Loucy (cell line): ENCODE measurements at regions not wholly inside any gene's neighbourhood (a gene's known extent, or its start where the extent isn't known, plus 50 kb on each side); places are given as distances from the start of the nearest gene placed in this dataset.
"Not testable (repeated sequence)": the region's sequence is repeated elsewhere in the genome, so short reads cannot be mapped to it uniquely, and the experiment has no call there.

Experiments
- H2AFZ ChIP-seq: fragments of 200-600 bp; sonication (generic); 2 replicates; pipeline ENCODE4 v1.6.0; 2016; ENCODE audit warnings: antibody characterized with exemption, mild to moderate bottlenecking, low read length, moderate library complexity
- H3F3A ChIP-seq: fragments of 200-600 bp; 2 replicates; pipeline ENCODE4 v1.6.0; 2016; ENCODE audit warnings: antibody characterized with exemption, low read depth, mild to moderate bottlenecking
- H3K27me3 ChIP-seq: fragments of 200-600 bp; sonication (generic); 2 replicates; pipeline ENCODE4 v1.6.1; 2014; ENCODE audit warnings: low read length, mild to moderate bottlenecking; ENCODE audit not compliant: insufficient read depth, poor library complexity, severe bottlenecking
- H3K36me3 ChIP-seq: fragments of 200-600 bp; sonication (generic); 2 replicates; pipeline ENCODE4 v1.6.1; 2016; ENCODE audit warnings: low read length; ENCODE audit not compliant: insufficient read depth
- H3K4me1 ChIP-seq: fragments of 200-600 bp; sonication (generic); 2 replicates; pipeline ENCODE4 v1.5.1; 2014; ENCODE audit warnings: low read length, mild to moderate bottlenecking; ENCODE audit not compliant: insufficient read depth, poor library complexity, severe bottlenecking
- H3K4me2 ChIP-seq: fragments of 200-600 bp; sonication (generic); 2 replicates; pipeline ENCODE4 v1.6.0; 2014; ENCODE audit warnings: antibody characterized with exemption, low read length, low read depth, mild to moderate bottlenecking; ENCODE audit not compliant: poor library complexity, severe bottlenecking
- H3K4me3 ChIP-seq: fragments of 200-600 bp; sonication (generic); 2 replicates; pipeline ENCODE4 v1.5.1; 2014; ENCODE audit warnings: low read length, mild to moderate bottlenecking, mixed read lengths; ENCODE audit not compliant: poor library complexity, severe bottlenecking
- H3K79me2 ChIP-seq: fragments of 200-600 bp; sonication (generic); 2 replicates; pipeline ENCODE4 v1.6.1; 2014; ENCODE audit warnings: low read length; ENCODE audit not compliant: insufficient read depth
- H3K9ac ChIP-seq: fragments of 200-600 bp; sonication (generic); 2 replicates; pipeline ENCODE4 v1.6.0; 2014; ENCODE audit warnings: mild to moderate bottlenecking, low read depth, low read length, moderate library complexity; ENCODE audit not compliant: poor library complexity, severe bottlenecking
- H3K9me2 ChIP-seq: fragments of 200-600 bp; sonication (generic); replicated peaks from 2 replicates; pipeline ENCODE4 v1.6.1; 2016; ENCODE audit warnings: low read depth, low read length, mixed read lengths
- H3K9me3 ChIP-seq: fragments of 200-600 bp; sonication (generic); 2 replicates; pipeline ENCODE4 v1.6.1; 2014; ENCODE audit warnings: mild to moderate bottlenecking, antibody characterized with exemption, low read length, low read depth; ENCODE audit not compliant: insufficient read depth
- H4K20me1 ChIP-seq: fragments of 200-600 bp; sonication (generic); 2 replicates; pipeline ENCODE4 v1.6.0; 2014; ENCODE audit warnings: antibody characterized with exemption, low read length, mild to moderate bottlenecking; ENCODE audit not compliant: insufficient read depth, poor library complexity, severe bottlenecking
- EZH2phosphoT487 ChIP-seq: fragments of 200-600 bp; IDR thresholded peaks from 2 replicates; pipeline ENCODE4 v1.6.1; 2018; ENCODE audit warnings: antibody characterized with exemption, mild to moderate bottlenecking, moderate library complexity, borderline replicate concordance
- TF ChIP-seq, protein P1 (sequence below): fragments of 200-600 bp; sonication (generic); conservative IDR thresholded peaks from 2 replicates; pipeline ENCODE4 v1.5.1; 2014; ENCODE audit warnings: mild to moderate bottlenecking, antibody characterized with exemption, low read length

DNA sequence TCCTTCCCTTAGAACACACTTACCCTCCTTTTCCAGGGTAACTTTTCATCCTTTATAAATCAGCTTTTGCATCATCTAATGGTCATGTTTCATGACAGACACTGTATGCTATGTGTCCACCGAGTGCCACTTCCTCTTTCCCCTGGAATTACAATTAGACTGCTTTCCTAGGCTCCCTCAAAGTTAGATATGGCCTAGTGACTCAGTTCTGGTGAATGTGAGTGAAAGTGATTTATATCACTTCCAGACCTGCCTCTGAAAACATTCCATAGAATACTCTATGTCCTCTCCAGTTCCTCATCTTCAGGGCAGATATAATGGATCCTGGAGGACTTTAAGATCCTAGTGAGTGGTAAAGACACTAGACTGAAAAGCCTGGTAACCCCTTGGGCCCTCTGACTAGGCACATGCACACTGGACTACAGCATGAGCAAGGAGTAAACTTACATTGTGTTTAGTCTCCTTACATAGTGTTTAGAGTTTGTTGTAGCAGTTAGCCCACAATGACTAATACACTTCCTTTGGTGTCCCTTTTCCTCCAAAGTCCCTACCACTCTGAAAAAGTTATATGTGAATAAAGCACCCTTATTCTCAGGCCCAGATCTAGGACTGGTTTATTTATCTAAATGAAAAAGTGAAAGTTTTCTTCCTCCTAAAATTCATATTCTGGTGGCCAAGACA lies 59.3 kb downstream of the GPR88 start:
- peak overlapping the region; percentile 47 for H2AFZ ChIP-seq
- no peaks in the 10 kb centered on the region for H3K79me2 ChIP-seq
- peak overlapping the region; percentile 44 for H3K9ac ChIP-seq
- peaks cover 3% of the 10 kb centered on the region; the same call in 1 of the 2 replicates for H3K9me3 ChIP-seq
- H3F3A ChIP-seq, result peaks cover 7% of the 10 kb centered on the region; the same call in 1 of the 2 replicates
- TF ChIP-seq, protein P1, sequence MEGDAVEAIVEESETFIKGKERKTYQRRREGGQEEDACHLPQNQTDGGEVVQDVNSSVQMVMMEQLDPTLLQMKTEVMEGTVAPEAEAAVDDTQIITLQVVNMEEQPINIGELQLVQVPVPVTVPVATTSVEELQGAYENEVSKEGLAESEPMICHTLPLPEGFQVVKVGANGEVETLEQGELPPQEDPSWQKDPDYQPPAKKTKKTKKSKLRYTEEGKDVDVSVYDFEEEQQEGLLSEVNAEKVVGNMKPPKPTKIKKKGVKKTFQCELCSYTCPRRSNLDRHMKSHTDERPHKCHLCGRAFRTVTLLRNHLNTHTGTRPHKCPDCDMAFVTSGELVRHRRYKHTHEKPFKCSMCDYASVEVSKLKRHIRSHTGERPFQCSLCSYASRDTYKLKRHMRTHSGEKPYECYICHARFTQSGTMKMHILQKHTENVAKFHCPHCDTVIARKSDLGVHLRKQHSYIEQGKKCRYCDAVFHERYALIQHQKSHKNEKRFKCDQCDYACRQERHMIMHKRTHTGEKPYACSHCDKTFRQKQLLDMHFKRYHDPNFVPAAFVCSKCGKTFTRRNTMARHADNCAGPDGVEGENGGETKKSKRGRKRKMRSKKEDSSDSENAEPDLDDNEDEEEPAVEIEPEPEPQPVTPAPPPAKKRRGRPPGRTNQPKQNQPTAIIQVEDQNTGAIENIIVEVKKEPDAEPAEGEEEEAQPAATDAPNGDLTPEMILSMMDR, result no peak
- TF ChIP-seq EZH2phosphoT487, result no peak
- H3K36me3 ChIP-seq, result no peaks in the 10 kb centered on the region
- H4K20me1 ChIP-seq, result no peaks in the 10 kb centered on the region
- no peaks in the 10 kb centered on the region for H3K27me3 ChIP-seq
- H3K4me2 ChIP-seq, result peak overlapping the region; percentile 71
- peaks cover 18% of the 10 kb centered on the region for H3K4me1 ChIP-seq
- no peaks in the 10 kb centered on the region for H3K9me2 ChIP-seq
- H3K4me3 ChIP-seq, result peak overlapping the region; percentile 47

DNA sequence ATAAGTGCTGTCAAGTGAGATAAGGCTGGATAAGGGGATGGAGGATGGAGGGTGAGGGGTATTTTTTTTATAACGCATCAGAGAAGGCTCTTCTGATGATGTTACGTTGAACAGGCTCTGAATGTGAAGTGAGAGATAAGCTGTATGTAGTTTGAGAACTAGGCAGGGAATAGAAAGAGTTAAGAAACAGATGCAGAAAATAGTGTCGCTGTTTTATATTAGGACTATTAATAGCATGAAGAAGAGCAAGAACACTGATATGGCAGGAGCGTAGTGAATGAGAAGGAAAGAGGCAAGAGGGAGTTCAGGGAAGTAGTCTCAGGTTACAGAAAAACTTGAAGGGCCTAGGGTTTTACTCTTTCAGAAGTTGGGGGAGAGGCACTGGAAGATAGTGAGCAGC lies 59.8 kb downstream of the GPR88 start:
- TF ChIP-seq EZH2phosphoT487, result no peak
- TF ChIP-seq, protein P1, result no peak
- no peaks in the 10 kb centered on the region for H3K36me3 ChIP-seq
- no peaks in the 10 kb centered on the region for H4K20me1 ChIP-seq
- H3K9ac ChIP-seq, result peak overlapping the region; percentile 44
- H3F3A ChIP-seq, result peaks cover 7% of the 10 kb centered on the region; the same call in 1 of the 2 replicates
- peak overlapping the region; percentile 71 for H3K4me2 ChIP-seq
- no peaks in the 10 kb centered on the region for H3K79me2 ChIP-seq
- no peaks in the 10 kb centered on the region for H3K9me2 ChIP-seq
- H3K4me1 ChIP-seq, result peaks cover 18% of the 10 kb centered on the region
- 0 out of 2 replicates have a peak overlapping the region, but pooled peaks have one; percentile 47 for H2AFZ ChIP-seq
- peak overlapping the region; percentile 47 for H3K4me3 ChIP-seq
- no peaks in the 10 kb centered on the region for H3K27me3 ChIP-seq
- H3K9me3 ChIP-seq, result peaks cover 3% of the 10 kb centered on the region; the same call in 1 of the 2 replicates

DNA sequence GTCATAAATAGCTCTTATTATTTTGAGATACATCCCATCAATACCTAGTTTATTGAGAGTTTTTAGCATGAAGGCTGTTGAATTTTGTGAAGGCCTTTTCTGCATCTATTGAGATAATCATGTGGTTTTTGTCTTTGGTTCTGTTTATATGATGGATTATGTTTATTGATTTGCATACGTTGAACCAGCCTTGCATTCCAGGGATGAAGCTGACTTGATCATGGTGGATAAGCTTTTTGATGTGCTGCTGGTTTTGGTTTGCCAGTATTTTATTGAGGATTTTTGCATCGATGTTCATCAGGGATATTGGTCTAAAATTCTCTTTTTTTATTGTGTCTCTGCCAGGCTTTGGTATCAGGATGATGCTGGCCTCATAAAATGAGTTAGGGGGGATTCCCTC lies 62.4 kb downstream of the GPR88 start:
- peaks cover 18% of the 10 kb centered on the region for H3K4me1 ChIP-seq
- H3K4me2 ChIP-seq, H3K79me2 ChIP-seq, H4K20me1 ChIP-seq, H3K9me3 ChIP-seq, H3K27me3 ChIP-seq, H3K36me3 ChIP-seq, H3K9ac ChIP-seq, H3K4me3 ChIP-seq, H2AFZ ChIP-seq, H3K9me2 ChIP-seq, H3F3A ChIP-seq: not testable (repeated sequence)

DNA sequence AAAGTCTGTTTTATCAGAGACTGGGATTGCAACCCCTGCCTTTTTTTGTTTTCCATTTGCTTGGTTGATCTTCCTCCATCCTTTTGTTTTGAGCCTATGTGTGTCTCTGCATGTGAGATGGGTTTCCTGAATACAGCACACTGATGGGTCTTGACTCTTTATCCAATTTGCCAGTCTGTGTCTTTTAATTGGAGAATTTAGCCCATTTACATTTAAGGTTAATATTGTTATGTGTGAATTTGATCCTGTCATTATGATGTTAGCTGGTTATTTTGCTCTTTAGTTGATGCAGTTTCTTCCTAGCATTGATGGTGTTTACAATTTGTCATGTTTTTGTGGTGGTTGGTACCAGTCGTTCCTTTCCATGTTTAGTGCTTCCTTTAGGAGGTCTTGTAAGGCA lies 64.1 kb downstream of the GPR88 start:
- not testable (repeated sequence) for H4K20me1 ChIP-seq, H3K27me3 ChIP-seq, H2AFZ ChIP-seq, H3K79me2 ChIP-seq, H3K9me2 ChIP-seq, H3K9ac ChIP-seq, H3K9me3 ChIP-seq, H3K36me3 ChIP-seq, H3F3A ChIP-seq, H3K4me3 ChIP-seq, H3K4me2 ChIP-seq
- H3K4me1 ChIP-seq, result peaks cover 12% of the 10 kb centered on the region
